GM12878 (cell line): ENCODE measurements at regions not wholly inside any gene's neighbourhood (a gene's known extent, or its start where the extent isn't known, plus 50 kb on each side); places are given as distances from the start of the nearest gene placed in this dataset.
"Not testable (repeated sequence)": the region's sequence is repeated elsewhere in the genome, so short reads cannot be mapped to it uniquely, and the experiment has no call there.

Experiments used
- ATAC-seq: fragments of 200-7000 bp; cut with Tn5 transposase; 3 replicates; pipeline ENCODE4 v1.9.1; 2020; ENCODE audit warnings: mild to moderate bottlenecking, moderate library complexity
- BruUV-seq: library from RNA; stranded (reverse); fragments of 400-500 nt; replicated peaks from 2 replicates; lab custom pipeline; 2021; lab: Mats Ljungman, UMichigan
- CTCF ChIA-PET: fragments of 300-600 bp; sonication (Branson Sonifier 250); formaldehyde crosslinking; extraction: SDS; loops from one replicate; lab custom pipeline; 2021; ENCODE audit warnings: inconsistent platforms; lab: Yijun Ruan, JAX
- POLR2A ChIA-PET: fragments of 350-600 bp; formaldehyde crosslinking; extraction: SDS; loops from one replicate; lab custom pipeline; 2021; ENCODE audit warnings: inconsistent platforms; lab: Charles Lee
- RAD21 ChIA-PET: fragments of 300-600 bp; sonication (Branson Sonifier 250); formaldehyde crosslinking; loops from one replicate; lab custom pipeline; 2023; ENCODE audit warnings: antibody characterized with exemption; ENCODE audit not compliant: unreplicated experiment; lab: Charles Lee
- SMC1A ChIA-PET: fragments of 300-600 bp; sonication (Branson Sonifier 250); formaldehyde crosslinking; loops from one replicate; lab custom pipeline; 2023; ENCODE audit not compliant: unreplicated experiment, uncharacterized antibody; lab: Charles Lee
- DNase-seq: peaks from one replicate; pipeline ENCODE4 v3.0.0-alpha.2; 2011; ENCODE audit warnings: low read depth, low spot score
- FAIRE-seq: peaks from 3 replicates; lab custom pipeline; 2011; peaks lifted over from hg19 to GRCh38; lab: Jason Lieb, UNC
- H2AFZ ChIP-seq: 2 replicates; pipeline ENCODE4 v1.6.0; 2011; ENCODE audit warnings: low read depth, low read length, control low read depth; ENCODE audit not compliant: control insufficient read depth
- H3K27ac ChIP-seq: 2 replicates; pipeline ENCODE4 v1.5.1; 2011; ENCODE audit warnings: control low read depth; ENCODE audit not compliant: control insufficient read depth, insufficient read depth
- H3K27me3 ChIP-seq, 2 experiments: replicated peaks in 1 of 2; 2 replicates each; pipeline versions ENCODE4 v1.6.0 to v1.6.1; 2011; ENCODE audit warnings: low read length in 1 of 2; ENCODE audit not compliant: control insufficient read depth in 2 of 2, insufficient read depth in 2 of 2
- H3K36me3 ChIP-seq, 2 experiments: 2 replicates each; pipeline ENCODE4 v1.5.1; 2011; ENCODE audit warnings: low read length in 1 of 2; ENCODE audit not compliant: control insufficient read depth in 2 of 2, insufficient read depth in 2 of 2
- H3K4me1 ChIP-seq: 2 replicates; pipeline ENCODE4 v1.6.1; 2011; ENCODE audit warnings: mild to moderate bottlenecking, low read length, moderate library complexity, mixed read lengths; ENCODE audit not compliant: control insufficient read depth, insufficient read depth
- H3K4me2 ChIP-seq: 2 replicates; pipeline ENCODE4 v1.6.0; 2011; ENCODE audit warnings: control low read depth; ENCODE audit not compliant: control insufficient read depth, insufficient read depth
- H3K4me3 ChIP-seq: fragments of 200-600 bp; sonication (generic); 2 replicates; pipeline ENCODE4 v1.5.1; 2016
- H3K79me2 ChIP-seq: 2 replicates; pipeline ENCODE4 v1.6.0; 2011; ENCODE audit warnings: low read length; ENCODE audit not compliant: control insufficient read depth, insufficient read depth
- H3K9ac ChIP-seq: 2 replicates; pipeline ENCODE4 v1.8.0; 2011; ENCODE audit warnings: low read length, control low read depth, mixed read lengths; ENCODE audit not compliant: control insufficient read depth, insufficient read depth
- H3K9me3 ChIP-seq: replicated peaks from 3 replicates; pipeline ENCODE4 v1.5.1; 2011; ENCODE audit warnings: mild to moderate bottlenecking, low read length; ENCODE audit not compliant: control insufficient read depth, insufficient read depth
- H4K20me1 ChIP-seq: 2 replicates; pipeline ENCODE4 v1.6.0; 2011; ENCODE audit not compliant: control insufficient read depth, insufficient read depth
- ASH2L ChIP-seq: fragments of 300-600, 200-600 bp; sonication (generic); IDR thresholded peaks from 2 replicates; pipeline ENCODE4 v1.6.1; 2017; ENCODE audit warnings: low read depth, mild to moderate bottlenecking, borderline replicate concordance
- CBX3 ChIP-seq: fragments of 200-600 bp; sonication (generic); IDR thresholded peaks from 2 replicates; pipeline ENCODE4 v1.6.1; 2016; ENCODE audit warnings: low read depth, borderline replicate concordance
- IKZF2 ChIP-seq, 2 experiments: fragments of 450-650 bp; IDR thresholded peaks; 2 replicates each; pipeline ENCODE4 v1.6.1; 2017; ENCODE audit warnings: mild to moderate bottlenecking in 2 of 2, moderate library complexity in 2 of 2
- JUNB ChIP-seq: IDR thresholded peaks from 2 replicates; pipeline ENCODE4 v1.6.1; 2016; ENCODE audit warnings: antibody characterized with exemption, mild to moderate bottlenecking
- NFXL1 ChIP-seq: fragments of 450-650 bp; IDR thresholded peaks from 2 replicates; pipeline ENCODE4 v1.6.1; 2017; ENCODE audit warnings: antibody characterized with exemption, mild to moderate bottlenecking, borderline replicate concordance
- NR2C2 ChIP-seq: IDR thresholded peaks from 2 replicates; pipeline ENCODE4 v1.6.1; 2011; ENCODE audit warnings: borderline replicate concordance, low read depth; ENCODE audit not compliant: control insufficient read depth, insufficient read length
- POLR2A ChIP-seq: IDR thresholded peaks from 2 replicates; pipeline ENCODE4 v1.6.1; 2011; ENCODE audit warnings: low read depth, mild to moderate bottlenecking, low read length
- ZNF24 ChIP-seq: fragments of 450-650 bp; IDR thresholded peaks from 2 replicates; pipeline ENCODE4 v1.6.1; 2017; ENCODE audit warnings: antibody characterized with exemption, mild to moderate bottlenecking
- WGBS: methylation state at CpG from one replicate; pipeline ENCODE4 v1.1.6; 2016; ENCODE audit warnings: low lambda C conversion rate; ENCODE audit not compliant: insufficient replicate concordance, insufficient coverage; ENCODE audit errors: missing lambda C conversion rate; 5-methylcytosine and 5-hydroxymethylcytosine counted together
- in situ Hi-C: fragments of 300-500 bp; cut with MboI; formaldehyde crosslinking; loops from 9 replicates; pipeline ENCODE4 v1.14.3; 2018; ENCODE audit warnings: mixed read lengths
- intact Hi-C: fragments of 100-400 bp; cut with micrococcal nuclease; formaldehyde crosslinking; loops from one replicate; pipeline ENCODE4 v1.14.2; 2022; ENCODE audit not compliant: unreplicated experiment
- TF ChIP-seq, protein P1 (sequence below): fragments of 150-350 bp; IDR thresholded peaks from 2 replicates; pipeline ENCODE4 v1.6.1; 2016; ENCODE audit warnings: low read depth, low read length
- TF ChIP-seq, protein P2 (sequence below): fragments of 150-350 bp; IDR thresholded peaks from 2 replicates; pipeline ENCODE4 v1.6.1; 2014; ENCODE audit warnings: mild to moderate bottlenecking, low read depth, low read length
- TF ChIP-seq, protein P3 (sequence below): fragments of 450-650 bp; IDR thresholded peaks from 2 replicates; pipeline ENCODE4 v1.6.1; 2017; ENCODE audit warnings: mild to moderate bottlenecking, low read depth, inconsistent platforms; ENCODE audit not compliant: poor library complexity, severe bottlenecking

DNA sequence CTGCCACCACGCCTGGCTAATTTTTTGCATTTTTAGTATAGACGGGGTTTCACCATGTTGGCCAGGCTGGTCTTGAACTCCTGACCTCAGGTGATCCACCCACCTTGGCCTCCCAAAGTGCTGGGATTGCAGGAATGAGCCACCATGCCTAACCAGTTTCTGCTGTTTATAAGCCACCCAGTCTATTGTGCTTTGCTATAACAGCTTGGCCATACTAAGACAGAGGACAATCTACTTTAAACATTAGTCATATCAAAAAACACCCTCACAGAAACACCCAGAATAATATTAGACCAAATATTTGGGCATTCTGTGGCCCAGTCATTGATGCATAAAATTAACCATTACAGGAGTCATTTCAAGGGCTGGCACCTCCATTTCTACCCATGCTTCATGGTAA, 193.2 kb downstream of the NUFIP1 start:
- H3K4me3 ChIP-seq, H3K9ac ChIP-seq, H4K20me1 ChIP-seq, RAD21 ChIA-PET, in situ Hi-C loops, POLR2A ChIA-PET, H3K27ac ChIP-seq, intact Hi-C loops, H2AFZ ChIP-seq, H3K36me3 ChIP-seq, H3K27me3 ChIP-seq, DNase-seq, SMC1A ChIA-PET, ATAC-seq, BruUV-seq, H3K9me3 ChIP-seq, CTCF ChIA-PET, H3K4me1 ChIP-seq, FAIRE-seq, H3K79me2 ChIP-seq, H3K4me2 ChIP-seq: not testable (repeated sequence)
- WGBS = 56% methylated on average over 2 of the region's 2 CpGs

DNA sequence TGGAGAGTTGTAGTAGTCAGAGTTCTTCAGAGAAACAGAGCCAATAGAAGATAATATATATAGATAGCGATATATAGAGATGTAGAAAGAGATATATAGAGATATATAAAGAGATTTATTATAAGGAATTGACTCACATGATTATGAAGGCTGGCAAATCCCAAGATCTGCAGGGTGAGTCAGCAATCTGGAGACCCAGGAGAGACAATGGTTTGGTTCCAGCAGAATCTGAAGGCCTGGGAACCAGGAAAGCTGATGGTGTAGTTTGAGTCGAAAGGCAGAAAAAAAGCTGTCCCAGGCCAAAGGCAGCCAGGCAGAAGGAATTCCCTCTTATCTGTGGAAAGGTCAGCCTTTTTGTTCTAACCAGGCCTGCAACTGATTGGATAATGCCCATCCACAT, 194.1 kb downstream of the NUFIP1 start:
- no peak for FAIRE-seq
- TF ChIP-seq, protein P1, sequence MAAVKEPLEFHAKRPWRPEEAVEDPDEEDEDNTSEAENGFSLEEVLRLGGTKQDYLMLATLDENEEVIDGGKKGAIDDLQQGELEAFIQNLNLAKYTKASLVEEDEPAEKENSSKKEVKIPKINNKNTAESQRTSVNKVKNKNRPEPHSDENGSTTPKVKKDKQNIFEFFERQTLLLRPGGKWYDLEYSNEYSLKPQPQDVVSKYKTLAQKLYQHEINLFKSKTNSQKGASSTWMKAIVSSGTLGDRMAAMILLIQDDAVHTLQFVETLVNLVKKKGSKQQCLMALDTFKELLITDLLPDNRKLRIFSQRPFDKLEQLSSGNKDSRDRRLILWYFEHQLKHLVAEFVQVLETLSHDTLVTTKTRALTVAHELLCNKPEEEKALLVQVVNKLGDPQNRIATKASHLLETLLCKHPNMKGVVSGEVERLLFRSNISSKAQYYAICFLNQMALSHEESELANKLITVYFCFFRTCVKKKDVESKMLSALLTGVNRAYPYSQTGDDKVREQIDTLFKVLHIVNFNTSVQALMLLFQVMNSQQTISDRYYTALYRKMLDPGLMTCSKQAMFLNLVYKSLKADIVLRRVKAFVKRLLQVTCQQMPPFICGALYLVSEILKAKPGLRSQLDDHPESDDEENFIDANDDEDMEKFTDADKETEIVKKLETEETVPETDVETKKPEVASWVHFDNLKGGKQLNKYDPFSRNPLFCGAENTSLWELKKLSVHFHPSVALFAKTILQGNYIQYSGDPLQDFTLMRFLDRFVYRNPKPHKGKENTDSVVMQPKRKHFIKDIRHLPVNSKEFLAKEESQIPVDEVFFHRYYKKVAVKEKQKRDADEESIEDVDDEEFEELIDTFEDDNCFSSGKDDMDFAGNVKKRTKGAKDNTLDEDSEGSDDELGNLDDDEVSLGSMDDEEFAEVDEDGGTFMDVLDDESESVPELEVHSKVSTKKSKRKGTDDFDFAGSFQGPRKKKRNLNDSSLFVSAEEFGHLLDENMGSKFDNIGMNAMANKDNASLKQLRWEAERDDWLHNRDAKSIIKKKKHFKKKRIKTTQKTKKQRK = no peak
- TF ChIP-seq, protein P2, sequence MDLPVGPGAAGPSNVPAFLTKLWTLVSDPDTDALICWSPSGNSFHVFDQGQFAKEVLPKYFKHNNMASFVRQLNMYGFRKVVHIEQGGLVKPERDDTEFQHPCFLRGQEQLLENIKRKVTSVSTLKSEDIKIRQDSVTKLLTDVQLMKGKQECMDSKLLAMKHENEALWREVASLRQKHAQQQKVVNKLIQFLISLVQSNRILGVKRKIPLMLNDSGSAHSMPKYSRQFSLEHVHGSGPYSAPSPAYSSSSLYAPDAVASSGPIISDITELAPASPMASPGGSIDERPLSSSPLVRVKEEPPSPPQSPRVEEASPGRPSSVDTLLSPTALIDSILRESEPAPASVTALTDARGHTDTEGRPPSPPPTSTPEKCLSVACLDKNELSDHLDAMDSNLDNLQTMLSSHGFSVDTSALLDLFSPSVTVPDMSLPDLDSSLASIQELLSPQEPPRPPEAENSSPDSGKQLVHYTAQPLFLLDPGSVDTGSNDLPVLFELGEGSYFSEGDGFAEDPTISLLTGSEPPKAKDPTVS = no peak
- no peak for TF ChIP-seq ASH2L
- TF ChIP-seq NFXL1 = no peak
- no peak for TF ChIP-seq NR2C2
- TF ChIP-seq POLR2A = no peak
- no peak for TF ChIP-seq CBX3
- no peak for TF ChIP-seq IKZF2 (IDR thresholded peaks at IDR 0.05)
- TF ChIP-seq ZNF24 = no peak
- TF ChIP-seq JUNB = no peak
- TF ChIP-seq, protein P3, sequence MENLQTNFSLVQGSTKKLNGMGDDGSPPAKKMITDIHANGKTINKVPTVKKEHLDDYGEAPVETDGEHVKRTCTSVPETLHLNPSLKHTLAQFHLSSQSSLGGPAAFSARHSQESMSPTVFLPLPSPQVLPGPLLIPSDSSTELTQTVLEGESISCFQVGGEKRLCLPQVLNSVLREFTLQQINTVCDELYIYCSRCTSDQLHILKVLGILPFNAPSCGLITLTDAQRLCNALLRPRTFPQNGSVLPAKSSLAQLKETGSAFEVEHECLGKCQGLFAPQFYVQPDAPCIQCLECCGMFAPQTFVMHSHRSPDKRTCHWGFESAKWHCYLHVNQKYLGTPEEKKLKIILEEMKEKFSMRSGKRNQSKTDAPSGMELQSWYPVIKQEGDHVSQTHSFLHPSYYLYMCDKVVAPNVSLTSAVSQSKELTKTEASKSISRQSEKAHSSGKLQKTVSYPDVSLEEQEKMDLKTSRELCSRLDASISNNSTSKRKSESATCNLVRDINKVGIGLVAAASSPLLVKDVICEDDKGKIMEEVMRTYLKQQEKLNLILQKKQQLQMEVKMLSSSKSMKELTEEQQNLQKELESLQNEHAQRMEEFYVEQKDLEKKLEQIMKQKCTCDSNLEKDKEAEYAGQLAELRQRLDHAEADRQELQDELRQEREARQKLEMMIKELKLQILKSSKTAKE = no peak
- 31% methylated on average over 2 of the region's 2 CpGs for WGBS
- no TSS peak for BruUV-seq
- H3K36me3 ChIP-seq = no peaks in the 10 kb centered on the region
- no peaks in the 10 kb centered on the region for H4K20me1 ChIP-seq
- H3K4me2 ChIP-seq = no peak overlapping the region
- ChIA-PET RAD21 (no interaction called here), SMC1A (no interaction called here), CTCF (no interaction called here), POLR2A (no interaction called here)
- no peak overlapping the region for H2AFZ ChIP-seq
- intact Hi-C loops (no loop called here), in situ Hi-C loops (no loop called here)
- no peaks in the 10 kb centered on the region for H3K79me2 ChIP-seq
- no peaks in the 10 kb centered on the region for H3K4me1 ChIP-seq
- no peaks in the 10 kb centered on the region; the same call in 2 of the 3 replicates for H3K9me3 ChIP-seq
- DNase-seq = no peak
- no peak overlapping the region for H3K4me3 ChIP-seq
- no peaks in the 10 kb centered on the region for H3K27me3 ChIP-seq
- no peak overlapping the region for H3K27ac ChIP-seq
- H3K9ac ChIP-seq = no peak overlapping the region
- ATAC-seq = no peak
